ENCODE measurements at regions not wholly inside any gene's neighbourhood (a gene's known extent, or its start where the extent isn't known, plus 50 kb on each side); places are given as distances from the start of the nearest gene placed in this dataset.

DNA sequence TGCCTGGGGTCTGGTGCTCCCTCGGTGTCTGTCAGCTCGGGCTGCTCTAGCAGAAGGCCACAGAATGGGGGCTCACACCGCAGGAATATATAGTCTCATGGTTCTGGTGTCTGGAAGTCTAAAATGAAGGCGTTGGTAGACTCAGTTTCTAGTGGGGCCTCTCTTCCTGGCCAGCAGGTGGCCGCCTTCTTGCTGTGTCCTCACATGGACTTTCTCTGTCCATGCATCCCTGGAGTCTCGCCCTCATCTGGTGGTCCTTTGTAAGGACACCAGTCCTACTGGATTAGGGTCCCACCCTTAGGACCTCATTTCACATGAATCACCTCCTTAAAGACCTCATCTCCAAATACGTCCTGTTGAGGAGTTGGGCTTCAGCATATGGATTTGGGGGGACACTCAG lies 65.7 kb downstream of the RRM2 start:
- no peak for DNase-seq (ENCODE audit: low read depth)
- TF ChIP-seq, protein P1, sequence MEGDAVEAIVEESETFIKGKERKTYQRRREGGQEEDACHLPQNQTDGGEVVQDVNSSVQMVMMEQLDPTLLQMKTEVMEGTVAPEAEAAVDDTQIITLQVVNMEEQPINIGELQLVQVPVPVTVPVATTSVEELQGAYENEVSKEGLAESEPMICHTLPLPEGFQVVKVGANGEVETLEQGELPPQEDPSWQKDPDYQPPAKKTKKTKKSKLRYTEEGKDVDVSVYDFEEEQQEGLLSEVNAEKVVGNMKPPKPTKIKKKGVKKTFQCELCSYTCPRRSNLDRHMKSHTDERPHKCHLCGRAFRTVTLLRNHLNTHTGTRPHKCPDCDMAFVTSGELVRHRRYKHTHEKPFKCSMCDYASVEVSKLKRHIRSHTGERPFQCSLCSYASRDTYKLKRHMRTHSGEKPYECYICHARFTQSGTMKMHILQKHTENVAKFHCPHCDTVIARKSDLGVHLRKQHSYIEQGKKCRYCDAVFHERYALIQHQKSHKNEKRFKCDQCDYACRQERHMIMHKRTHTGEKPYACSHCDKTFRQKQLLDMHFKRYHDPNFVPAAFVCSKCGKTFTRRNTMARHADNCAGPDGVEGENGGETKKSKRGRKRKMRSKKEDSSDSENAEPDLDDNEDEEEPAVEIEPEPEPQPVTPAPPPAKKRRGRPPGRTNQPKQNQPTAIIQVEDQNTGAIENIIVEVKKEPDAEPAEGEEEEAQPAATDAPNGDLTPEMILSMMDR (IDR thresholded peaks at IDR 0.05; ENCODE audit: control insufficient read depth, insufficient read depth, low read depth, low read length, missing control alignments) = peak; percentile 29
- no peak overlapping the region for H3K4me3 ChIP-seq (ENCODE audit: control insufficient read depth, low read depth, low read length)

DNA sequence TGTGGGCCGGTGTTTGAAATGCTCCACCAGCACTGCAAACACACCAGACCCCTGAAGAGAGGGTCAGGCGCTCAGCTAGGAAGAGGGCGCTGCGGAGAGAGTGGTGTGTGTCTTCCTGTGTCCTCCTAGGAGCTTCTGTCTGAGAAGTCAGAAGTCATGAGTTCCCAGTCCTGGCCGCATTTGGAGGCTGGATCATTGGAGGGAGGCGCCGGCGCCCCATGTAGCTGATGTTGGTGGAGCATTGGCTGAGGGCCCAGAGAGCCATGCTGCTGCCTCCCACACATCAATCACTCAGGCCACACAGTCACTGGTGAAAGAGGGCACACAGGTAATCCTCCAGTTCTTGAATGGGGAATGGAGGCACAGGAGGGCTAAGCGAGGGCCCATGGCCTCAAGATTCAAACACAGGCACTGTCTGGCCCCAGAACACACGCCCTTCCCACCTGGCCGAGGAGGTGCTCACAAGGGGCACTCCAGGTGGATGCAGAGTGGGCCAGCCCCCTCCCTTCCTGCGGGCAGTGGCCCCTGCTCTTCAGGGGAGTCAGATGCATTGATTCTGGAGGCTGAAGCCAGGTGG lies 66.3 kb downstream of the RRM2 start:
- H3K4me3 ChIP-seq (ENCODE audit: control insufficient read depth, low read depth, low read length) = no peak overlapping the region
- no peak for DNase-seq (ENCODE audit: low read depth)
- TF ChIP-seq, protein P1 (IDR thresholded peaks at IDR 0.05; ENCODE audit: control insufficient read depth, insufficient read depth, low read depth, low read length, missing control alignments) = no peak

DNA sequence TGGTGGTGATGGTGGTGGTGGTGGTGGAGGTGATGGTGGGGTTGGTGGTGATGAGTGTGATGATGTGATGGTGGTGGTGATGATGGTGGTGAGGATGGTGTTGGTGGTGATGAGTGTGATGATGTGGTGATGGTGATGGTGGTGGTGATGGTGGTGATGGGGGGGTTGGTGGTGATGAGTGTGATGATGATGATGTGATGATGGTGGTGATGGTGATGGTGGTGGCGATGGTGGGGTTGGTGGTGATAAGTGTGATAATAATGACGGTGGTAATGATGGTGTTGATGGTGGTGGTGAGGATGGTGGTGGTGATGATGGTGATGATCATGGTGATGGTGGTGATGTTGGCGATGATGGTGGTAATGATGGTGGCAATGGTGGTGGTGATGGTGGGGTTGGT lies 67.7 kb downstream of the RRM2 start:
- no peak overlapping the region for H3K4me3 ChIP-seq (ENCODE audit: control insufficient read depth, low read depth, low read length)
- no peak for DNase-seq (ENCODE audit: low read depth)
- TF ChIP-seq, protein P1 (IDR thresholded peaks at IDR 0.05; ENCODE audit: control insufficient read depth, insufficient read depth, low read depth, low read length, missing control alignments) = no peak

DNA sequence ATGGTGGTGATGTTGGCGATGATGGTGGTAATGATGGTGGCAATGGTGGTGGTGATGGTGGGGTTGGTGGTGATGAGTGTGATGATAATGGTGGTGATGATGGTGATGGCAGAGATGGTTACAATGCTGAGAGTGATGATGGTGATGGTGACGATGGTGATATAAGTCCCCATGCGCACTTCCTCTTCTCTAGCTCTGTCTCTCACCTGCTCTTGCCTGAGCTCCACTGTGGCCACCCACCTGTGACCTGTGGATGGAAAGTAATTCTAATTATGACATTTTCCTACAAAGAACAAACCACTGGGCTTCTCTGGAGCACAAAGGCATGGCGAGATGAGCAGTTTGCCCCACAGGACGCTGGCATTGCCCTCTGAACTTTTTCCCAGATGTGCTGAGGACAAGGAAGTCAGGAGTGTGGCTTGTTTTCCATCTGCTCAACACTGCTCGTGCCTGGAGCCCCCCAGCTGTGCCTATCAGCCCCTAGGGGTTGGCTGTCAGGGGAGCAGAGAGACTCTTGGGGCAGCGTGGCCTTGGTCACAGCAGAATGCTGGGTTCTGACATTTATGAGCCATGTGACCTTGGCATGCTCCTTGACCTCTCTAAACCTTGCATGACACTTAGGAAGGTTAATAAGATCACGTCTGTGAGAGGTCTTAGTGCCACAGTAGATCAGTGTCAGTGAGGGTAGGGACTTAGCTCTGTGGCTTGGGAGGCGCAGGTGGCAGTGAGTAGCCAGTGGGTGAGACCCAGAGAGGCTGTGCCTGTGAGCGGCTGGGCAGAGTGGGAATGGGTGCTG lies 68.4 kb downstream of the RRM2 start:
- TF ChIP-seq, protein P1 (IDR thresholded peaks at IDR 0.05; ENCODE audit: control insufficient read depth, insufficient read depth, low read depth, low read length, missing control alignments) = no peak
- H3K4me3 ChIP-seq (ENCODE audit: control insufficient read depth, low read depth, low read length) = no peak overlapping the region
- no peak for DNase-seq (ENCODE audit: low read depth)

DNA sequence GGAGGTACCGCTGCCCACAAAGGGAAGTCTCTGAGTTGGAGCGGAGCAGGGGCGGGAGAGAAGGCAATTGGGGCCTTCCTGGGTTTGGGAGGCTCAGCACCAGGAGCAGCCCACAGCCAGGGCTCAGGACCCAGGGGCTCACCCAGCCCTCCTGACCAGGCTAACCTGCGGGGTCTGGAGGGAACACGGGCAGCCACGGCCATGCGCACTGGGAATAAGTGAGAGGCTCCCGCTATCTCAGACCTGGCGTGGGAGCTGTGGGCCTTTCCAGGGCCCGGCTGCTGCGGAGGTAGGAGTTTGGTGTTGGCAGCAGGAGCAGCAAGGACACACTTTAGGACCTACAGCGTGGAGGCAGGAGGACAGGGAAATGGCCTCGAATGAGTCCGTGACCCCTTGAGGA lies 69.0 kb downstream of the RRM2 start:
- no peak for DNase-seq (ENCODE audit: low read depth)
- TF ChIP-seq, protein P1 (IDR thresholded peaks at IDR 0.05; ENCODE audit: control insufficient read depth, insufficient read depth, low read depth, low read length, missing control alignments) = no peak
- H3K4me3 ChIP-seq (ENCODE audit: control insufficient read depth, low read depth, low read length) = no peak overlapping the region

DNA sequence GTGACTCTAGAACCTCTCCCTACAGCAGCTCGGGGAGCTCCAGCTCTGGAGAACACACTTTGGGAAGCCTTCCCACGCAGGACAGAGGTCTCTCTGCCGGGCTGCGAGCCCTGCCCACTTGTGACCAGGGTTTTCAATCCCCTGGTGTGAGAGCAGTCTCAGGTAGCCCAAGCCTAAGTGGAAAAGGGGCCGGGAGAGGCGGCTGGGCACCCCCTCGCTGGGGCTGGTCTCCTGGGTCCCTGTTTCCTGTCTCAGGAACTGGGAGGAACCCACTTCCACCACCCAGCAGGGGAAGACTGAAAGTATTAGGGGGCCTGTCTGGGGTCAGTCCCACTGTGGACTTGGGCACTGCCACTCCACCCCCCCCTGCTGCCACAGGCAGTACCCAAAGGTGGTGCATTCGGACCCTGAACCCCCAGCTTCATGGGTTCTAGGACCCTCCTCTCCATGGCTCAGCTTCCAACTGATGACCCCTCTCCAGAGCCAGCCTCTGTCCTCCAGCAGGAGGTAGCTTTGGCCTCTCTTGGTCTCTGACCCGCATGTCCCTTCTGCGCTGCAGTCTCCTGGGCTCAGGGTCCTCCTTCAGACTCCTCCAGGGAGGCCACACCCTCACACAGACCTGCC lies 70.0 kb downstream of the RRM2 start:
- DNase-seq (ENCODE audit: low read depth) = no peak
- TF ChIP-seq, protein P1 (IDR thresholded peaks at IDR 0.05; ENCODE audit: control insufficient read depth, insufficient read depth, low read depth, low read length, missing control alignments) = no peak
- H3K4me3 ChIP-seq (ENCODE audit: control insufficient read depth, low read depth, low read length) = no peak overlapping the region

Measured in AG09309 (cell line).